ENCODE measurements at regions not wholly inside any gene's neighbourhood (a gene's known extent, or its start where the extent isn't known, plus 50 kb on each side); places are given as distances from the start of the nearest gene placed in this dataset.

DNA sequence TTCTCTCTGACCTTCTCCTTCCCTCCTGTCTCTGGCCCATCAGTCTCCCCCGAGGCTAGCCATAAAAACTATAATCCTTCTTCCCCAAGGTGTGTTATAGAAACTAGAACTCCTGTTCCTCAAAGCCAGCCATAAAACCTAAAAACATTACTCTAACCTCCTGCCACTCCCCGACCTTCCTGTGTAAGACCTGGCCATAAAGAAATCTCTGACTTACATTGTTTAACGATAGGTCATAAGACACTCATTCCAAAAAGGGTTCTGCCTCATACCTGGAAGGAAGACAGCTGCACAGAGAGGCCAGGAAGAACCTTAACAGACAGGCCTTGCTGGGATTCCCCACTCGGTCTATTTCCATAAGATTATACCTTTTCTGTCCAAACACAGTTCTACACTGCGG, 70.9 kb upstream of the EEA1 start:
- Histone ChIP-seq H3K27me3 (no peaks in the 10 kb centered on the region), H3K9me3 (no peaks in the 10 kb centered on the region), H3K36me3 (no peaks in the 10 kb centered on the region), H3K4me3 (no peak overlapping the region), H3K4me1 (ENCODE audit: insufficient read depth) (peaks cover 24% of the 10 kb centered on the region), H3K27ac (no peak overlapping the region)
- TF ChIP-seq POLR2A (IDR thresholded peaks at IDR 0.05) (no peak), EP300 (IDR thresholded peaks at IDR 0.05) (no peak)
- TF ChIP-seq, protein P1, sequence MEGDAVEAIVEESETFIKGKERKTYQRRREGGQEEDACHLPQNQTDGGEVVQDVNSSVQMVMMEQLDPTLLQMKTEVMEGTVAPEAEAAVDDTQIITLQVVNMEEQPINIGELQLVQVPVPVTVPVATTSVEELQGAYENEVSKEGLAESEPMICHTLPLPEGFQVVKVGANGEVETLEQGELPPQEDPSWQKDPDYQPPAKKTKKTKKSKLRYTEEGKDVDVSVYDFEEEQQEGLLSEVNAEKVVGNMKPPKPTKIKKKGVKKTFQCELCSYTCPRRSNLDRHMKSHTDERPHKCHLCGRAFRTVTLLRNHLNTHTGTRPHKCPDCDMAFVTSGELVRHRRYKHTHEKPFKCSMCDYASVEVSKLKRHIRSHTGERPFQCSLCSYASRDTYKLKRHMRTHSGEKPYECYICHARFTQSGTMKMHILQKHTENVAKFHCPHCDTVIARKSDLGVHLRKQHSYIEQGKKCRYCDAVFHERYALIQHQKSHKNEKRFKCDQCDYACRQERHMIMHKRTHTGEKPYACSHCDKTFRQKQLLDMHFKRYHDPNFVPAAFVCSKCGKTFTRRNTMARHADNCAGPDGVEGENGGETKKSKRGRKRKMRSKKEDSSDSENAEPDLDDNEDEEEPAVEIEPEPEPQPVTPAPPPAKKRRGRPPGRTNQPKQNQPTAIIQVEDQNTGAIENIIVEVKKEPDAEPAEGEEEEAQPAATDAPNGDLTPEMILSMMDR (IDR thresholded peaks at IDR 0.05) = no peak
- WGBS, 3 donors = 87 to 93% (median 91%) methylated on average over 5 of the region's 5 CpGs
- intact Hi-C loops (cut with DNase I) = loop anchor here in 2 of 4 donors (5.0 to 10.0 kb wide), 3 partner anchors 105 to 377 kb away; partner anchors contain the start of gene NUDT4 (in 1 of the 2)
- DNase-seq = no peak

DNA sequence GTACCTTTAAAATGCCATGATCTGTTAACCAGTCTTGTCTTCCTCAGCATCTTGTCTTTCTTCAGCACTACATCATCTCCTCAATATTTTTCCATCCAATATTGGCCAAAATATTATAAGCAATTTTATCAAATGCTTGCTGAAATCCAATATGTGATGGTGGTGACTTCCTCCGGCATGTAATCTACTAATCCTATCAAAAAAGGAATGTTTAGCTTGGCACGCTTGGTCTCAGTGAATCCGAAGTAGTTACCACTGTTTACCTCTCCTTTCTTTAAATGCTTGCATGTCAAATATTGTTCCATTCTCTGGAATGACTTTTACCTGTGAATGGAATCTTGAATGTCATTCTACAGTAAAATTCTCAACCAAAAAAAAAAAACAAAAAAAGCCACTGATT, 72.3 kb upstream of the EEA1 start:
- Histone ChIP-seq H3K4me3 (no peak overlapping the region), H3K9me3 (no peaks in the 10 kb centered on the region), H3K36me3 (no peaks in the 10 kb centered on the region), H3K27me3 (no peaks in the 10 kb centered on the region), H3K4me1 (ENCODE audit: insufficient read depth) (peaks cover 17% of the 10 kb centered on the region), H3K27ac (no peak overlapping the region)
- 92 to 96% (median 93%) methylated on average over 3 of the region's 3 CpGs for WGBS, 3 donors
- no peak for DNase-seq
- intact Hi-C loops (cut with DNase I) = loop anchor here in 2 of 4 donors (5.0 to 10.0 kb wide), 3 partner anchors 103 to 376 kb away; partner anchors contain the start of gene NUDT4 (in 1 of the 2)
- TF ChIP-seq, protein P1 (IDR thresholded peaks at IDR 0.05) = no peak
- TF ChIP-seq POLR2A (IDR thresholded peaks at IDR 0.05) (no peak), EP300 (IDR thresholded peaks at IDR 0.05) (no peak)

DNA sequence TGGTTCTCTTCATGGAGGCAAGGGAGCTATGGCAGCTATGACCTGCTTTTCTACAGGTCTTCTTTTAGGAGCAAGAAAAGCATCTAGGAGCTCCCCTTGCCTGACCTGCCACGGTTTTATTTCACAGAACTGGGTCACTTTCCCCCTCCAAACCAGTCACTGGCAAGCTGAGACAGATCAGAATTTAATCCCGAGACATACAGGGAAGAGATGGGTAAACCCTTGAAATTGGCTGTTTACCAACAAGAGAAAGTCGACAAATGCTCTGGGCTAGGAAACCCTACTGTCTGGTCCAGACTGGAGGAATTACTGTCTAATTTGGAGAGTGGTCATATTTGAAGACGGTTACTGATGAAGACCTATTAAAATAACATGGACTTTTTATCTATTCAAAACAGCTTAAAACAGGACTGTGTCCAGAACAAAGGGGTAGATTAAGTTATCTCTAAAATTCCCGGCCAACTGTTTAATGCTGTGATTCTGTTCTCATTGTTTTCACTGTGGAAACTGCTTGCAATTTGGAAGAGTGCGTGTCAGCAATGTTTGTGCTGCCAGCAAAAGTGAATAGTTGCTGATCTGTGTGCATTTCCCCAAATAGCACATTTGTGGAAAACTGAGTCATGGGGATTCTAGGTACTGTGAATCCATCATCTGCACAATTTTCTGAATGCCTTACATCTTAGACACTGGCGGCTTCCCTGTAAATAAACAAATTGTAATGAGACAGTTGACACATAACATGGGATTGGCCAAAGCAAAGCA, 73.4 kb upstream of the EEA1 start:
- Histone ChIP-seq H3K27me3 (no peaks in the 10 kb centered on the region), H3K4me3 (no peak overlapping the region), H3K36me3 (no peaks in the 10 kb centered on the region), H3K4me1 (ENCODE audit: insufficient read depth) (peaks cover 17% of the 10 kb centered on the region), H3K9me3 (no peaks in the 10 kb centered on the region), H3K27ac (peak overlapping the region in 1 of 2 donors; percentile 1)
- TF ChIP-seq, protein P1 (IDR thresholded peaks at IDR 0.05) = no peak
- TF ChIP-seq EP300 (IDR thresholded peaks at IDR 0.05) (no peak), POLR2A (IDR thresholded peaks at IDR 0.05) (no peak)
- 8 to 14% (median 13%) methylated on average over 7 of the region's 7 CpGs for WGBS, 3 donors
- DNase-seq = peak in 3 of 5 donors; percentile 41 to 54 (median 54)
- intact Hi-C loops (cut with DNase I) = loop anchor here in 2 of 4 donors (5.0 to 10.0 kb wide), 3 partner anchors 102 to 375 kb away; partner anchors contain the start of gene NUDT4 (in 1 of the 2)

DNA sequence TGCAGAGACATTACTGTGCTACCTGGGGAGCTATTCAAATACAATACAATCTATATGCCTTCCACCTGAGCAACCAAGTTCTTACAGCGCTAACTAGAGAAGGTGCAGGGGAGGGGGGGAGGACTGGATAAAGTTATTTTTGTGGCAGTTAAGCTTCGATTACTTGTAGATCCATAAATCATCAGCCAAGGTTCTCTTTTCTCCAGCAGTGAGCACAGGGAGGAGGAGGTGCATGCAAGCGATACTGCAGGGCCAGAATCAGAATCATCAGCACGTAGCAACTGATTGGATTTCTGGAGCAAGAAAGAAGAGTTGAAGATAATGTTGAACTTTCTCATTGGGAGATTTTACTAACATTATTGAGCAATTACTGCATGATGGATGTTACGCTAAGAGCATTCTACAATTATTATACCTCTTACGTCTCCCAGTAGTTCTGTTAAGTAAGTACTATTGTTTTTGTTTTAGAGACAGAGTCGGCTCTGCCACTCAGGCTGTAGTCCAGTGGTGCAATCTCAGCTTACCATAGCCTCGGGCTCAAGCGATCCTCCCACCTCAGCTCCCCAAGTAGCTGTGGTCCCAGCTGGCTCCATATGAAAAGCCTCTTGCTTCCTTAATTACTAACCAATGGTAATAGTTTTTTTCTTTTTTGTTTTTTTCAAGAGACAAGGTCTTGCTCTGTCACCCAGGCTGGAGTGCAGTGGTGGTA, 74.6 kb upstream of the EEA1 start:
- Histone ChIP-seq H3K27ac (no peak overlapping the region), H3K9me3 (no peaks in the 10 kb centered on the region), H3K4me3 (no peak overlapping the region), H3K4me1 (ENCODE audit: insufficient read depth) (peaks cover 19% of the 10 kb centered on the region), H3K36me3 (no peaks in the 10 kb centered on the region), H3K27me3 (no peaks in the 10 kb centered on the region)
- 26 to 34% (median 26%) methylated on average over 9 of the region's 9 CpGs for WGBS, 3 donors
- DNase-seq = no peak
- TF ChIP-seq POLR2A (IDR thresholded peaks at IDR 0.05) (no peak), EP300 (IDR thresholded peaks at IDR 0.05) (no peak)
- intact Hi-C loops (cut with DNase I) = loop anchor here in 2 of 4 donors (5.0 to 10.0 kb wide), 3 partner anchors 101 to 374 kb away; partner anchors contain the start of gene NUDT4 (in 1 of the 2)

Data from ovary (tissue), 7 donors.